GM12878 (cell line): ENCODE measurements at regions not wholly inside any gene's neighbourhood (a gene's known extent, or its start where the extent isn't known, plus 50 kb on each side); places are given as distances from the start of the nearest gene placed in this dataset.
A peak's percentile ranks its signal among the peaks of the same experiment; 100 is the strongest.

Experiments
- ATAC-seq: fragments of 200-7000 bp; cut with Tn5 transposase; 3 replicates; pipeline ENCODE4 v1.9.1; 2020; ENCODE audit warnings: mild to moderate bottlenecking, moderate library complexity
- BruUV-seq: library from RNA; stranded (reverse); fragments of 400-500 nt; replicated peaks from 2 replicates; lab custom pipeline; 2021; lab: Mats Ljungman, UMichigan
- CTCF ChIA-PET: fragments of 300-600 bp; sonication (Branson Sonifier 250); formaldehyde crosslinking; extraction: SDS; loops from one replicate; lab custom pipeline; 2021; ENCODE audit warnings: inconsistent platforms; lab: Yijun Ruan, JAX
- POLR2A ChIA-PET: fragments of 350-600 bp; formaldehyde crosslinking; extraction: SDS; loops from one replicate; lab custom pipeline; 2021; ENCODE audit warnings: inconsistent platforms; lab: Charles Lee
- RAD21 ChIA-PET: fragments of 300-600 bp; sonication (Branson Sonifier 250); formaldehyde crosslinking; loops from one replicate; lab custom pipeline; 2023; ENCODE audit warnings: antibody characterized with exemption; ENCODE audit not compliant: unreplicated experiment; lab: Charles Lee
- SMC1A ChIA-PET: fragments of 300-600 bp; sonication (Branson Sonifier 250); formaldehyde crosslinking; loops from one replicate; lab custom pipeline; 2023; ENCODE audit not compliant: unreplicated experiment, uncharacterized antibody; lab: Charles Lee
- DNase-seq: peaks from one replicate; pipeline ENCODE4 v3.0.0-alpha.2; 2011; ENCODE audit warnings: low read depth, low spot score
- FAIRE-seq: peaks from 3 replicates; lab custom pipeline; 2011; peaks lifted over from hg19 to GRCh38; lab: Jason Lieb, UNC
- H2AFZ ChIP-seq: 2 replicates; pipeline ENCODE4 v1.6.0; 2011; ENCODE audit warnings: low read depth, low read length, control low read depth; ENCODE audit not compliant: control insufficient read depth
- H3K27ac ChIP-seq: 2 replicates; pipeline ENCODE4 v1.5.1; 2011; ENCODE audit warnings: control low read depth; ENCODE audit not compliant: control insufficient read depth, insufficient read depth
- H3K27me3 ChIP-seq, 2 experiments: replicated peaks in 1 of 2; 2 replicates each; pipeline versions ENCODE4 v1.6.0 to v1.6.1; 2011; ENCODE audit warnings: low read length in 1 of 2; ENCODE audit not compliant: control insufficient read depth in 2 of 2, insufficient read depth in 2 of 2
- H3K36me3 ChIP-seq, 2 experiments: 2 replicates each; pipeline ENCODE4 v1.5.1; 2011; ENCODE audit warnings: low read length in 1 of 2; ENCODE audit not compliant: control insufficient read depth in 2 of 2, insufficient read depth in 2 of 2
- H3K4me1 ChIP-seq: 2 replicates; pipeline ENCODE4 v1.6.1; 2011; ENCODE audit warnings: mild to moderate bottlenecking, low read length, moderate library complexity, mixed read lengths; ENCODE audit not compliant: control insufficient read depth, insufficient read depth
- H3K4me2 ChIP-seq: 2 replicates; pipeline ENCODE4 v1.6.0; 2011; ENCODE audit warnings: control low read depth; ENCODE audit not compliant: control insufficient read depth, insufficient read depth
- H3K4me3 ChIP-seq: fragments of 200-600 bp; sonication (generic); 2 replicates; pipeline ENCODE4 v1.5.1; 2016
- H3K79me2 ChIP-seq: 2 replicates; pipeline ENCODE4 v1.6.0; 2011; ENCODE audit warnings: low read length; ENCODE audit not compliant: control insufficient read depth, insufficient read depth
- H3K9ac ChIP-seq: 2 replicates; pipeline ENCODE4 v1.8.0; 2011; ENCODE audit warnings: low read length, control low read depth, mixed read lengths; ENCODE audit not compliant: control insufficient read depth, insufficient read depth
- H3K9me3 ChIP-seq: replicated peaks from 3 replicates; pipeline ENCODE4 v1.5.1; 2011; ENCODE audit warnings: mild to moderate bottlenecking, low read length; ENCODE audit not compliant: control insufficient read depth, insufficient read depth
- H4K20me1 ChIP-seq: 2 replicates; pipeline ENCODE4 v1.6.0; 2011; ENCODE audit not compliant: control insufficient read depth, insufficient read depth
- ATF7 ChIP-seq: fragments of 450-650 bp; IDR thresholded peaks from 2 replicates; pipeline ENCODE4 v1.6.1; 2016; ENCODE audit warnings: low read depth, mild to moderate bottlenecking
- BHLHE40 ChIP-seq, 2 experiments: fragments of 450-650 bp in 1 of 2; IDR thresholded peaks; 2 replicates each; pipeline ENCODE4 v1.6.1; 2011 to 2017; ENCODE audit warnings: low read depth in 2 of 2, borderline replicate concordance in 1 of 2, improper control_type of control experiment in 1 of 2, low read length in 1 of 2, mild to moderate bottlenecking in 1 of 2
- CEBPB ChIP-seq, 2 experiments: fragments of 150-350 bp in 1 of 2; IDR thresholded peaks; 2 replicates each; pipeline ENCODE4 v1.6.1; 2012 to 2014; ENCODE audit warnings: low read depth in 2 of 2, low read length in 2 of 2, borderline replicate concordance in 1 of 2, inconsistent platforms in 1 of 2
- CEBPZ ChIP-seq: fragments of 150-350 bp; IDR thresholded peaks from 2 replicates; pipeline ENCODE4 v1.6.1; 2016; ENCODE audit warnings: low read depth, low read length
- DPF2 ChIP-seq: fragments of 450-650 bp; IDR thresholded peaks from 2 replicates; pipeline ENCODE4 v1.6.1; 2017; ENCODE audit warnings: mild to moderate bottlenecking
- EP300 ChIP-seq, 2 experiments: fragments of 150-350 bp in 1 of 2; IDR thresholded peaks; 2 replicates each; pipeline ENCODE4 v1.6.1; 2011 to 2012; ENCODE audit warnings: low read depth in 2 of 2, low read length in 2 of 2, borderline replicate concordance in 1 of 2, improper control_type of control experiment in 1 of 2, inconsistent platforms in 1 of 2; ENCODE audit not compliant: control insufficient read depth in 1 of 2
- FOXM1 ChIP-seq: IDR thresholded peaks from 2 replicates; pipeline ENCODE4 v1.6.1; 2012; ENCODE audit warnings: low read depth, mild to moderate bottlenecking, inconsistent platforms, low read length, moderate library complexity
- IKZF1 ChIP-seq: fragments of 450-650 bp; conservative IDR thresholded peaks from 2 replicates; pipeline ENCODE4 v1.6.1; 2017; ENCODE audit warnings: antibody characterized with exemption, mild to moderate bottlenecking
- IKZF2 ChIP-seq, 2 experiments: fragments of 450-650 bp; IDR thresholded peaks; 2 replicates each; pipeline ENCODE4 v1.6.1; 2017; ENCODE audit warnings: mild to moderate bottlenecking in 2 of 2, moderate library complexity in 2 of 2
- IRF4 ChIP-seq: IDR thresholded peaks from 2 replicates; pipeline ENCODE4 v1.6.1; 2011; ENCODE audit warnings: low read depth, low read length
- JUNB ChIP-seq: IDR thresholded peaks from 2 replicates; pipeline ENCODE4 v1.6.1; 2016; ENCODE audit warnings: antibody characterized with exemption, mild to moderate bottlenecking
- MEF2B ChIP-seq: fragments of 450-650 bp; IDR thresholded peaks from 2 replicates; pipeline ENCODE4 v1.6.1; 2018; ENCODE audit warnings: mild to moderate bottlenecking, moderate library complexity; ENCODE audit not compliant: partially characterized antibody, poor library complexity, severe bottlenecking
- MTA2 ChIP-seq: fragments of 450-650 bp; IDR thresholded peaks from 2 replicates; pipeline ENCODE4 v1.6.1; 2016; ENCODE audit warnings: low read depth, mild to moderate bottlenecking, moderate library complexity
- POLR2A ChIP-seq: IDR thresholded peaks from 2 replicates; pipeline ENCODE4 v1.6.1; 2011; ENCODE audit warnings: low read depth, mild to moderate bottlenecking, low read length
- RBBP5 ChIP-seq: fragments of 200-600 bp; sonication (generic); conservative IDR thresholded peaks from 2 replicates; pipeline ENCODE4 v1.6.1; 2016
- RELB ChIP-seq: fragments of 450-650 bp; IDR thresholded peaks from 2 replicates; pipeline ENCODE4 v1.6.1; 2017; ENCODE audit warnings: low read depth, mild to moderate bottlenecking, moderate library complexity
- RUNX3 ChIP-seq: IDR thresholded peaks from 2 replicates; pipeline ENCODE4 v1.6.1; 2012; ENCODE audit warnings: low read length, inconsistent platforms
- TCF3 ChIP-seq: IDR thresholded peaks from 2 replicates; pipeline ENCODE4 v1.6.1; 2012; ENCODE audit warnings: low read depth, mild to moderate bottlenecking, low read length, borderline replicate concordance; ENCODE audit not compliant: insufficient read depth
- WGBS: methylation state at CpG from one replicate; pipeline ENCODE4 v1.1.6; 2016; ENCODE audit warnings: low lambda C conversion rate; ENCODE audit not compliant: insufficient replicate concordance, insufficient coverage; ENCODE audit errors: missing lambda C conversion rate; 5-methylcytosine and 5-hydroxymethylcytosine counted together
- in situ Hi-C: fragments of 300-500 bp; cut with MboI; formaldehyde crosslinking; loops from 9 replicates; pipeline ENCODE4 v1.14.3; 2018; ENCODE audit warnings: mixed read lengths
- intact Hi-C: fragments of 100-400 bp; cut with micrococcal nuclease; formaldehyde crosslinking; loops from one replicate; pipeline ENCODE4 v1.14.2; 2022; ENCODE audit not compliant: unreplicated experiment

GRCh38 chr10:1874533-1874932 lies 137.2 kb upstream of the ADARB2 start:
- Histone ChIP-seq H3K9ac (no peak overlapping the region), H3K27ac (no peak overlapping the region), H3K27me3 (no peaks in the 10 kb centered on the region; a peak in 2 of 4 replicates), H3K9me3 (no peaks in the 10 kb centered on the region), H3K4me2 (no peak overlapping the region), H3K79me2 (no peaks in the 10 kb centered on the region), H2AFZ (no peak overlapping the region), H3K4me3 (no peak overlapping the region), H3K4me1 (peaks cover 4% of the 10 kb centered on the region; the same call in 1 of the 2 replicates), H4K20me1 (no peaks in the 10 kb centered on the region), H3K36me3 (no peaks in the 10 kb centered on the region)
- RAD21 ChIA-PET: interaction anchor here (4.2 kb wide), 1 partner anchor 136 kb away, joined by 47 read pairs; the partner anchor contains the start of gene ADARB2
- in situ Hi-C loops (no loop called here), intact Hi-C loops (no loop called here)
- FAIRE-seq (no peak), ATAC-seq (peak; percentile 90), DNase-seq (no peak)
- CTCF ChIA-PET: interaction anchor here (2.3 kb wide), 1 partner anchor 41 kb away, joined by 5 read pairs; no protein-coding TSS in a partner anchor
- TF ChIP-seq IKZF2 (IDR thresholded peaks at IDR 0.05): peak in 1 of 2 experiments; percentile 12; a peak in 2 of 4 replicates
- no peak for TF ChIP-seq CEBPZ
- 0 out of 4 replicates have a peak, but pooled peaks of 1 of the 2 experiments have one; percentile 5 for TF ChIP-seq EP300 (IDR thresholded peaks at IDR 0.05; ENCODE audit: borderline replicate concordance in 1 of 2, control insufficient read depth in 1 of 2, low read depth in 2 of 2, low read length in 2 of 2)
- peak; percentile 62; the same call in 1 of the 2 replicates for TF ChIP-seq IRF4
- peak; percentile 2; the same call in 1 of the 2 replicates for TF ChIP-seq ATF7
- TF ChIP-seq RBBP5: no peak
- no peak for TF ChIP-seq MTA2
- peak; percentile 61 for TF ChIP-seq JUNB
- no peak for TF ChIP-seq FOXM1
- TF ChIP-seq POLR2A: no peak
- TF ChIP-seq CEBPB (IDR thresholded peaks at IDR 0.05; ENCODE audit: borderline replicate concordance in 1 of 2, low read depth in 2 of 2, low read length in 2 of 2): no peak
- TF ChIP-seq BHLHE40 (IDR thresholded peaks at IDR 0.05; ENCODE audit: borderline replicate concordance in 1 of 2, low read depth in 2 of 2, low read length in 1 of 2): 0 out of 4 replicates have a peak, but pooled peaks of 1 of the 2 experiments have one; percentile 9
- peak; percentile 68 for TF ChIP-seq MEF2B
- TF ChIP-seq RELB: 0 out of 2 replicates have a peak, but pooled peaks have one; percentile 24
- 0 out of 2 replicates have a peak, but pooled peaks have one; percentile 17 for TF ChIP-seq IKZF1
- TF ChIP-seq RUNX3: peak; percentile 31
- peak; percentile 50 for TF ChIP-seq DPF2
- no peak for TF ChIP-seq TCF3
- WGBS: 6% methylated on average over 6 of the region's 6 CpGs
- POLR2A ChIA-PET: interaction anchor here (0.7 to 1.2 kb wide), 2 partner anchors 135 to 455 kb away, joined by 5 read pairs; no protein-coding TSS in a partner anchor
- SMC1A ChIA-PET: interaction anchor here (0.6 to 3.7 kb wide), 7 partner anchors 11 to 769 kb away, joined by 3 to 19 read pairs (median 3); partner anchors contain the start of gene ADARB2
- no TSS peak for BruUV-seq
